DOHH2 (cell line): ENCODE measurements at regions not wholly inside any gene's neighbourhood (a gene's known extent, or its start where the extent isn't known, plus 50 kb on each side); places are given as distances from the start of the nearest gene placed in this dataset.
"Not testable (repeated sequence)": the region's sequence is repeated elsewhere in the genome, so short reads cannot be mapped to it uniquely, and the experiment has no call there.

Source experiments
- H3F3A ChIP-seq: fragments of 200-600 bp; sonication (generic), shearing (Covaris generic); 2 replicates; pipeline ENCODE4 v1.6.0; 2016; ENCODE audit warnings: antibody characterized with exemption, mild to moderate bottlenecking; ENCODE audit not compliant: control insufficient read depth, insufficient read depth
- H3K27ac ChIP-seq: fragments of 200-600 bp; sonication (generic); 2 replicates; pipeline ENCODE4 v1.5.1; 2014; ENCODE audit warnings: low read depth, mild to moderate bottlenecking, low read length, moderate library complexity
- H3K27me3 ChIP-seq: fragments of 200-600 bp; sonication (generic); 2 replicates; pipeline ENCODE4 v1.6.1; 2014; ENCODE audit warnings: mild to moderate bottlenecking, low read length, mixed read lengths; ENCODE audit not compliant: control insufficient read depth
- H3K36me3 ChIP-seq: fragments of 200-600 bp; sonication (generic); 2 replicates; pipeline ENCODE4 v1.6.1; 2014; ENCODE audit warnings: mild to moderate bottlenecking, low read length, moderate library complexity, mixed read lengths; ENCODE audit not compliant: control insufficient read depth
- H3K4me1 ChIP-seq: fragments of 200-600 bp; sonication (generic); 2 replicates; pipeline ENCODE4 v1.6.1; 2014; ENCODE audit warnings: mild to moderate bottlenecking, low read length, mixed read lengths; ENCODE audit not compliant: control insufficient read depth
- H3K4me2 ChIP-seq: fragments of 200-600 bp; sonication (generic); 2 replicates; pipeline ENCODE4 v1.6.0; 2014; ENCODE audit warnings: mild to moderate bottlenecking, low read length, moderate library complexity
- H3K4me3 ChIP-seq: fragments of 200-600 bp; sonication (generic); 2 replicates; pipeline ENCODE4 v1.5.1; 2014; ENCODE audit warnings: mild to moderate bottlenecking, low read length, mixed read lengths
- H3K79me2 ChIP-seq: fragments of 200-600 bp; sonication (generic); 2 replicates; pipeline ENCODE4 v1.6.1; 2014; ENCODE audit warnings: mild to moderate bottlenecking, low read length, mixed read lengths; ENCODE audit not compliant: control insufficient read depth
- H3K9me2 ChIP-seq: fragments of 200-600 bp; sonication (generic); replicated peaks from 2 replicates; pipeline ENCODE4 v1.6.1; 2014; ENCODE audit warnings: mild to moderate bottlenecking, low read length, mixed read lengths; ENCODE audit not compliant: control insufficient read depth
- H3K9me3 ChIP-seq: fragments of 200-600 bp; sonication (generic); 2 replicates; pipeline ENCODE4 v1.6.1; 2014; ENCODE audit warnings: antibody characterized with exemption, low read length, mixed read lengths; ENCODE audit not compliant: control insufficient read depth, insufficient read depth
- H4K20me1 ChIP-seq: fragments of 200-600 bp; sonication (generic); 2 replicates; pipeline ENCODE4 v1.6.0; 2014; ENCODE audit warnings: low read depth, mild to moderate bottlenecking, antibody characterized with exemption, low read length, moderate library complexity; ENCODE audit not compliant: control insufficient read depth, insufficient read depth
- CTCF ChIP-seq: fragments of 200-600 bp; sonication (generic); IDR thresholded peaks from one replicate; pipeline ENCODE4 v1.5.1; 2014; ENCODE audit warnings: antibody characterized with exemption, mild to moderate bottlenecking, low read depth, low read length; ENCODE audit not compliant: poor library complexity, severe bottlenecking
- EZH2phosphoT487 ChIP-seq: fragments of 200-600 bp; sonication (generic); IDR thresholded peaks from 2 replicates; pipeline ENCODE4 v1.6.1; 2017; ENCODE audit warnings: borderline replicate concordance, mild to moderate bottlenecking, antibody characterized with exemption, low read length, moderate library complexity, mixed read lengths

- no peaks in the 10 kb centered on the region for H3K27me3 ChIP-seq
- H3K27ac ChIP-seq = no peak overlapping the region
Observed at GRCh38 chr5:98339141-98339848, 434.2 kb upstream of the RGMB start.

GRCh38 chr5:98341038-98342032 is 432.1 kb upstream of the RGMB start:
- no peaks in the 10 kb centered on the region for H3K9me2 ChIP-seq
- no peaks in the 10 kb centered on the region for H4K20me1 ChIP-seq
- H3K4me1 ChIP-seq = no peaks in the 10 kb centered on the region
- H3K4me2 ChIP-seq = no peak overlapping the region
- TF ChIP-seq EZH2phosphoT487 = no peak
- TF ChIP-seq CTCF = no peak
- H3K27me3 ChIP-seq = no peaks in the 10 kb centered on the region
- H3K9me3 ChIP-seq = no peaks in the 10 kb centered on the region; the same call in 1 of the 2 replicates
- H3K27ac ChIP-seq = no peak overlapping the region
- no peaks in the 10 kb centered on the region for H3F3A ChIP-seq
- no peaks in the 10 kb centered on the region for H3K79me2 ChIP-seq
- no peak overlapping the region for H3K4me3 ChIP-seq
- H3K36me3 ChIP-seq = no peaks in the 10 kb centered on the region

More at GRCh38 chr5:98339141-98339848, 434.2 kb upstream of the RGMB start:
- Histone ChIP-seq H3K4me3 (no peak overlapping the region), H3K4me2 (no peak overlapping the region), H3K9me2 (no peaks in the 10 kb centered on the region), H3K9me3 (no peaks in the 10 kb centered on the region; the same call in 1 of the 2 replicates), H3K4me1 (no peaks in the 10 kb centered on the region), H3F3A (no peaks in the 10 kb centered on the region), H3K36me3 (no peaks in the 10 kb centered on the region), H4K20me1 (no peaks in the 10 kb centered on the region), H3K79me2 (no peaks in the 10 kb centered on the region)
- no peak for TF ChIP-seq EZH2phosphoT487
- TF ChIP-seq CTCF = no peak

- not testable (repeated sequence) for H3K4me1 ChIP-seq, H4K20me1 ChIP-seq, H3K9me3 ChIP-seq, H3K27ac ChIP-seq, H3K4me2 ChIP-seq, H3K36me3 ChIP-seq, H3K9me2 ChIP-seq, H3F3A ChIP-seq, H3K79me2 ChIP-seq, H3K4me3 ChIP-seq, H3K27me3 ChIP-seq
Observed at GRCh38 chr5:98342958-98343660, 430.4 kb upstream of the RGMB start.
